GM21717 (cell line): ENCODE measurements at regions not wholly inside any gene's neighbourhood (a gene's known extent, or its start where the extent isn't known, plus 50 kb on each side); places are given as distances from the start of the nearest gene placed in this dataset.
"Not testable (repeated sequence)": the region's sequence is repeated elsewhere in the genome, so short reads cannot be mapped to it uniquely, and the experiment has no call there.

Experiments
- ATAC-seq: cut with Tn5 transposase; IDR thresholded peaks from one replicate; pipeline ENCODE4 v1.9.1; 2021; ENCODE audit warnings: mild to moderate bottlenecking, moderate library complexity; ENCODE audit not compliant: unreplicated experiment

DNA sequence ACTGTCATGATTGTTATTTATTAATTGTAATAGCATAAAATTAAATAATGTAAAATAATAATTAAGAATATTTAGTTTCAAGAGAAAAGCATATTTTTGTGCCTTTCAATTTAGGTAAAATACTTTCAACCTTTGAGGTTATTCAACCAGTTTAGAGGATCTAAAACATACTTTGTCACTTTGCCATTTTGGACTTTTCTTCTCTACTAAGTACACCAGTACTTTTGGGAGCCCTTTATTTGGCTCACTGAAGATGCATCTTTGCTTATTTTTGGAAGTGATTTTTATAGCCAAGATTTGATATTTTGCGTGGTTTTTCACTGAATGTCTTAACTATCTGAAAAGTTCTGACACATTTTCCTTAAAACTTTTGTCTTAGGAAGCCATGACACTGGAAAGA lies 860.5 kb downstream of the SORCS1 start:
- ATAC-seq, result no peak

GRCh38 chr10:106302961-106303360 lies 861.5 kb downstream of the SORCS1 start:
- no peak for ATAC-seq

GRCh38 chr10:106301146-106301545 lies 863.4 kb downstream of the SORCS1 start:
- no peak for ATAC-seq

GRCh38 chr10:106296750-106297392 lies 867.6 kb downstream of the SORCS1 start:
- no peak for ATAC-seq

DNA sequence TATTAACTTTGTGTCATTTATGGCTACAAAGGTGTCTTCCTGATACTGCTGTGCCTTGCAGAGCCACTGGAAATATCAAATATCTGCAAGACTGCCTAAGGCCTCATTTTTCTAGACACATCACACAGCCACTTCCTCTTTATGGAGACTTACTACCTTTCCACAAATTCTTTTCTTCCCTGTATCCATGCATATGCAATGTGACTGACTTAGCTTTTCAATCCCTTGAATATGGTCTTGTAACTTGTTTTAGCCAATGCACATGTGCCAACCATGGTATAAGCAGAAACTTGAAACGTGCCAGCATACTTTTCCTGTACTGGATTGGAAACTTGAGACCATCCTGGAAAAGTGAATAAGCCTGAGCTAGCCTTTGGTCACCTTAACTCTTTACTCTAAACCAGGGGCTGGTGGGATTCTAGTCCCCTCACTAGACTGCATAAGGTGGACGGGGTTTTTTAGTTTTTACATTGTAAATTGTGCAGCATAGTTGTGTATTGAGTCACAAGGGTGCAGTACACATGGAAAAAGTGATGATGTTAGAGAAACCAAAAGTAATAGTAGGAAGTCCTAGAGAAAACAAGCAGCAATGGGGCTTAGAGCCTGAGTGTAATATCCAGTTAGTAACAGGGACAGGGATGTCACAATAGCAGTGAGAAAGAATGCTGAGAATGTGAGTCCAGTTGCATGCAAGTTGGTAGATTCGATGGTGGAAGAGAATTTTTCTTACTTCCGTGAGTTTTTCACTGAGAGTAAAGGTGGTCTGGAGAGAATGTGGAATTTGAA lies 879.5 kb downstream of the SORCS1 start:
- no peak for ATAC-seq

- ATAC-seq, result no peak
Observed at GRCh38 chr10:106280896-106281460, 883.5 kb downstream of the SORCS1 start.

GRCh38 chr10:106278383-106278782 lies 886.1 kb downstream of the SORCS1 start:
- ATAC-seq, result no peak

DNA sequence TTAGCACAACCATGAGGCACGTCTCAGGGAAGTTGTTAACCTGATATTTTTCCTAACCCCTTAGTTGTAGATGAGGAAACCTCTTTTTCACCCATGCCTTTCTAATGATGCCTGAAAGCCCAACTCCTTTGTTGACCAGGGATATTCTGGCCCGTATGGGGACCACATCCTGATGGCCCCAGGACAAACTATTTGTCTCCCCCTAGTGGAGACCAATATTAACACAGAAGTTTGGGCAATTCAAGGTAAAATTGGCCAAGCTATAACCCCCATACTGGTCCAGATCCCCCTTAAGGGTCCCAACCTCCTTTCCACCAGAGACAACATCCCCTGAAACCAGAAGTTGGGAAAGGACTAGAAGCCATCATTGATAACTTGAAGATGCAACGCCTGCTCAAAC lies 893.3 kb downstream of the SORCS1 start:
- ATAC-seq, result no peak

- no peak for ATAC-seq
Observed at GRCh38 chr10:106268000-106268399, 896.5 kb downstream of the SORCS1 start.

DNA sequence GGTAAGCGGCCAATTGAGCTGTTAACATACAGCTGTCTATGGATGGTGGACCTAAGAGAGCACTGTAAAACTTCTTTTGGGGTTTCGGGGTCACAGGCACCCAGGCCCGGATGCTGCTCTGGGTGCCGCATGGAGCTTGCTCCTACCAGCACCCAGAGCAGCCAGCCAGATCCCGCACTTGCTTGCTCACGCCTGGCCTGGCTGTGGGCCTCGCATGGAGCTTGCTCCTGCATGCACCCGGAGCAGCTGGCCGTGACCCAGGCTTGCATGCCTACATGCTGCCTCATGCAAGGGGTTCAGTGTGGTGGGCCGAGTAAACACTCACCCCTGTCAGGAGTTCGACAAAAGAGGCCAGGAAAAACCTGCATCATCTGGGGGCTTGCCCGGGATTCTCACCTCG lies 896.9 kb downstream of the SORCS1 start:
- ATAC-seq, result no peak

DNA sequence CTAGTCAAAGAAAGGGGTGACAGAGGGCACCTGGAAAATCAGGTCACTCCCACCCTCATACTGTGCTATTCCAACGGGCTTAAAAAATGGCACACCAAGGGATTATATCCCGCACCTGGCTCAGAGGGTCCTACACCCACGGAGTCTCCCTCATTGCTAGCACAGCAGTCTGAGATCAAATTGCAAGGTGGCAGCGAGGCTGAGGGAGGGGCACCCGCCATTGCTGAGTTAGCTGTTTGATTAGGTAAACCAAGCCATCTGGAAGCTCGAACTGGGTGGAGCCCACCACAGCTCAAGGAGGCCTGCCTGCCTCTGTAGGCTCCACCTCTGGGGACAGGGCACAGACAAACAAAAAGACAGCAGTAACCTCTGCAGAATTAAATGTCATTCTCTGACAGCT lies 907.1 kb downstream of the SORCS1 start:
- ATAC-seq, result not testable (repeated sequence)

DNA sequence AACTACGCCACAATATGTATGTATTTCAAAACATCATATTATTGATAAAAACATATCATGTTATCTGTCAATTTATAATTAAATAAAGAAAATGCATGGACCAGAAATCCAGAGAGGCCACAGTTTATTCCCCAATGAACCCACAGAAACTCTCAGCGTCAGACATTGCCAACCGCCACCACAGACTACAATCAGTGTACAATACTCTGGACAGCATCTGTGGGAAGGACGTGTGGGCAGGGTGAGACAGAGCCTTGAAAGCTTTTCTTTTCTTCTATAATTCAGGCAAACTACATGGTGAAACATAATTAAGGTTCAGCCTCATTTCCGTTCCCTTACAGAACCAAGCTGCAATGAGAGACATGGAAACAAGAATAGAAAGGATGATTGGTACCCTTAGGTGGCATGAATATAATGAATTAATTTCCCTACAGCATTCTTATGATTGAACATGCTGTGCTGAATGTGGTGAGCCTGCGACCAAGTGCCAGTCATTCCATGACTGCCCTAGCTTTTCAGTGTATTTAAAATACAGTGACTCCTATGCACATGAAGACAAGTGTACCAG lies 909.3 kb downstream of the SORCS1 start:
- ATAC-seq, result no peak

GRCh38 chr10:106254071-106254470 lies 910.4 kb downstream of the SORCS1 start:
- no peak for ATAC-seq

DNA sequence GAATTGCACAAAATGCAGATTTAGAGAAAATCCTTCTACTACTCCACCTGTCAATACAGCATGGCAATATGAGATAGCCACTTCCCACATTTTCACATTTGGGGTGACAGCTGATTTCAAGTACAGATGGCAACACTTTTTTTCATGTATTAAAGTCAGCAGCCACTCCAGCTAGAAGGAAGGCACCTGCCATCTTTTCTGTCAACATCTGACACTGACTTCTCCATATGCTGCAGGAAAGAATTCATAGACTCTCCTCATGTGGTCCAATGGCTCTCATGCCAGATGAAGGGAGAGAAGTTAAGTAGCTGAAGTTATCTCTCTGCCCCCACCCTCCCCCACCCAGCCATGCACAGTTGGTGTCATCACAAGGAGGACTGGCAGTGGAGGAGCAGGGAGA lies 912.0 kb downstream of the SORCS1 start:
- ATAC-seq, result no peak

GRCh38 chr10:106251573-106251972 lies 912.9 kb downstream of the SORCS1 start:
- ATAC-seq, result no peak

- no peak for ATAC-seq
Observed at GRCh38 chr10:106242301-106242700, 922.2 kb downstream of the SORCS1 start.

DNA sequence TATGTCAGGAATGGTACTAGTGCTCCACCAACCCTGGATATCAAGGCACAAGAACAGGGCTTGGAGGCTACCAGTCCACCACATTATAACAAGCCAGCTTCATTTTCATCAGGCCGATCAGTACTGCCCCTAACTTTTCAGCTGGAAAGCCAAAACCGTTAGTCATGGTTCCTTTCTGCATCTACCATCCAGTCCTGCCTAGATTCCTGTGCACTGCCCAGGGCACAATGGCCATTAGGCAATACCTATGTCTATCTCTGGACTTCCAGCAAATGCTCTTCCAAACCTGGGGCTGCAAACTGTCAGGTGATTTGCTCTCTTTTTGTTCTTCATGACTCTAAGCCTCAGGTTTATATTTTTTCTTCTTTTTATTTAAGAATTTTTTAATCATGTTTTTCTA lies 937.7 kb downstream of the SORCS1 start:
- ATAC-seq, result no peak

GRCh38 chr10:106226142-106226541 lies 938.4 kb downstream of the SORCS1 start:
- no peak for ATAC-seq

DNA sequence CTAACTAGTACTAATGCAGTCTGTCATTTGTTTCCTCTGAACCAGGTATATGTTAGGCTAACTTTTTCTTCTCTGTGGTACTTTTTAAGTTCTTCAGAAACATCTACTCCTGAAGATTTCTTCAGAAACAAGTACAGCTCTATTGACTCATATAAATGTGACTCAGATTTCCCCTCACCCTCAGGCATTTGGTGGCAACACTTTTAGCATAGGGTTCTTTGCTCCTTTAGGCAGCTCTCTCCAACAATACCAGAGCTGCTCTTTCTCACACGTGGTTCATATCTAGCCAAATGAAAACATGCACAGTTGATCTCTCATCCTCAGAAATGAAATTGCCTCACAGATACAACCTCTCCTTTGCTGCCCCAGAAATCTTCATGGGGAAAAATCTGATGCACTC lies 939.8 kb downstream of the SORCS1 start:
- ATAC-seq, result no peak

- no peak for ATAC-seq
Observed at GRCh38 chr10:106217627-106218026, 946.9 kb downstream of the SORCS1 start.

DNA sequence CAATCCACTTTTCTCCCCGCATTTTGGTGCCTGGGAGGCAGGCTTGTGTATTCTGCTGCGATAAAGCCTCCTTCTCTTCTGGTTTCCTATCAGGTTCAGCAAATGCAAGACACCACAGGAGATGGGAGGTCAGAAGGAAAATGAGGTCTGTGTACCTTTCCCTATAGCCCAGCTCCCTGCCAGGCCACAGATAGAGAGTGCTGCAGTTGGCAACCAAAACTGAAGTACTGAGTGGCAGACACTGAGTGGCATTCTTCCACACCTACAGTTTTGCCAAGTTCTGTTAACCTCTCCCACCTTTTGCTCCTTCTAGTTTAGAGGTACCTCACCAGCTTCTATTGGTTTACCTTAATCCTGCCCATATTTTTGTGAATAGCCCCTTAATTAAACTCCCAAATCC lies 948.4 kb downstream of the SORCS1 start:
- ATAC-seq, result no peak

- ATAC-seq, result no peak
Observed at GRCh38 chr10:106214243-106214642, 950.3 kb downstream of the SORCS1 start.
